MCF 10A (cell line): ENCODE measurements at regions not wholly inside any gene's neighbourhood (a gene's known extent, or its start where the extent isn't known, plus 50 kb on each side); places are given as distances from the start of the nearest gene placed in this dataset.

ENCODE experiments used
- BruUV-seq: library from RNA; stranded (reverse); fragments of 400-500 nt; replicated peaks from 2 replicates; lab custom pipeline; 2021; lab: Mats Ljungman, UMichigan
- CTCF ChIA-PET: fragments of 300-600 bp; sonication (Branson Sonifier 250); formaldehyde crosslinking; extraction: SDS; loops from one replicate; lab custom pipeline; 2021; ENCODE audit warnings: antibody characterized with exemption, inconsistent platforms; lab: Yijun Ruan, JAX
- POLR2A ChIA-PET: fragments of 300-600, 350-650 bp; sonication (Branson Sonifier 250); formaldehyde crosslinking; extraction: SDS; loops from one replicate; lab custom pipeline; 2020; ENCODE audit warnings: antibody characterized with exemption, inconsistent platforms; lab: Yijun Ruan, JAX
- DNase-seq: peaks from one replicate; pipeline ENCODE4 v3.0.0-alpha.2; 2018; ENCODE audit not compliant: unreplicated experiment
- H3K27ac Mint-ChIP-seq: one replicate; pipeline ENCODE4 v1.8.0; 2022; ENCODE audit warnings: mild to moderate bottlenecking, low read depth, mixed read lengths; ENCODE audit not compliant: unreplicated experiment
- H3K27me3 Mint-ChIP-seq: one replicate; pipeline ENCODE4 v1.8.0; 2022; ENCODE audit warnings: mixed read lengths; ENCODE audit not compliant: insufficient read depth, unreplicated experiment
- H3K36me3 Mint-ChIP-seq: one replicate; pipeline ENCODE4 v1.8.0; 2022; ENCODE audit warnings: mild to moderate bottlenecking, moderate library complexity, mixed read lengths; ENCODE audit not compliant: insufficient read depth, unreplicated experiment
- H3K4me1 Mint-ChIP-seq: one replicate; pipeline ENCODE4 v1.8.0; 2022; ENCODE audit warnings: mixed read lengths; ENCODE audit not compliant: insufficient read depth, unreplicated experiment
- H3K4me3 Mint-ChIP-seq: one replicate; pipeline ENCODE4 v1.8.0; 2022; ENCODE audit warnings: mild to moderate bottlenecking, moderate library complexity, mixed read lengths; ENCODE audit not compliant: unreplicated experiment
- H3K9me3 Mint-ChIP-seq: one replicate; pipeline ENCODE4 v1.8.0; 2022; ENCODE audit warnings: mixed read lengths; ENCODE audit not compliant: unreplicated experiment
- intact Hi-C: fragments of 100-400 bp; cut with micrococcal nuclease; formaldehyde crosslinking; loops from 2 replicates; pipeline ENCODE4 v1.14.1; 2022
- TF ChIP-seq, protein P1 (sequence below): fragments of 200-600 bp; IDR thresholded peaks from one replicate; pipeline ENCODE4 v1.8.0; 2022; ENCODE audit warnings: antibody characterized with exemption, mild to moderate bottlenecking; ENCODE audit not compliant: unreplicated experiment

DNA sequence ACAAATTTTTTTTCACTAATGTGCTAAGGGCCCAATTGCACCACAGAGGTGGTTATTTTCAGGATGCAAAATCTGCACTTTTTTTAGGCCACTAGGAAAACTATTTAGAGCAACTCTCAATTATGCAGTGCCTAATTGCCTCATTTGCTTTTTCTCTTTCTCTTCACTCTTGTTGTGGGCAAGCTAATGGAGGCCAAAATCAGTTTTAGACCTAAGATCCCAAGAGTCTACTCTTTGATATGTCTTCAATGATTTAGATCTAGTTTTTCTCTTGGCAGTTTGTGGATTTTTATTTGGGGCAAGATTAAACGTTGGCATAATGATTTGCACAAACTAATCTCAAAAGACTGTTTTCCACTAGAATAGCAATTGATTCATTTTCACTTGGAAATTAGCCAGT, 1996.9 kb downstream of the LRRC4C start:
- Mint-ChIP-seq H3K4me1 (no peaks in the 10 kb centered on the region), H3K9me3 (peaks cover 7% of the 10 kb centered on the region), H3K27ac (no peak overlapping the region), H3K27me3 (no peaks in the 10 kb centered on the region), H3K36me3 (no peaks in the 10 kb centered on the region), H3K4me3 (no peak overlapping the region)
- TF ChIP-seq, protein P1, sequence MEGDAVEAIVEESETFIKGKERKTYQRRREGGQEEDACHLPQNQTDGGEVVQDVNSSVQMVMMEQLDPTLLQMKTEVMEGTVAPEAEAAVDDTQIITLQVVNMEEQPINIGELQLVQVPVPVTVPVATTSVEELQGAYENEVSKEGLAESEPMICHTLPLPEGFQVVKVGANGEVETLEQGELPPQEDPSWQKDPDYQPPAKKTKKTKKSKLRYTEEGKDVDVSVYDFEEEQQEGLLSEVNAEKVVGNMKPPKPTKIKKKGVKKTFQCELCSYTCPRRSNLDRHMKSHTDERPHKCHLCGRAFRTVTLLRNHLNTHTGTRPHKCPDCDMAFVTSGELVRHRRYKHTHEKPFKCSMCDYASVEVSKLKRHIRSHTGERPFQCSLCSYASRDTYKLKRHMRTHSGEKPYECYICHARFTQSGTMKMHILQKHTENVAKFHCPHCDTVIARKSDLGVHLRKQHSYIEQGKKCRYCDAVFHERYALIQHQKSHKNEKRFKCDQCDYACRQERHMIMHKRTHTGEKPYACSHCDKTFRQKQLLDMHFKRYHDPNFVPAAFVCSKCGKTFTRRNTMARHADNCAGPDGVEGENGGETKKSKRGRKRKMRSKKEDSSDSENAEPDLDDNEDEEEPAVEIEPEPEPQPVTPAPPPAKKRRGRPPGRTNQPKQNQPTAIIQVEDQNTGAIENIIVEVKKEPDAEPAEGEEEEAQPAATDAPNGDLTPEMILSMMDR, result no peak
- CTCF ChIA-PET, result no interaction called here
- no peak for DNase-seq
- POLR2A ChIA-PET, result no interaction called here
- BruUV-seq, result no TSS peak
- intact Hi-C loops, result no loop called here

DNA sequence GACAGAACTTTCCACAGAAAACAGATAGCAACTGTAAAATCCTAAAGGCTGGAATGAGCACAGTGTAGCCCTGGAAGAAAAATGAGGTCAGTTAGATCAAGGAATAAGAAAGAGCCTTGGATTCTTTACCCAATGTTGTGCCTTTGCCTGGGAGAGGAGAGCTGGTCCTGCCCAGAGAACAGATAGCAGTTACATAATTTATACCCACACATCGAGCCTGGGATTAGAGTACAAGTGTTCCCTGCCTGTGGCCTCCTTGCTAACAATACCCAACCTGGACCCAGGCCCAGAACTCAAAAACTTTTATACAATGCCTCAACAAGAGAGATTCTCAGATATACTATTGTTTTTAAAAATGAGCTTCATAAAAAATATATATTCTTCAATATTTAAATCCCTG, 1998.4 kb downstream of the LRRC4C start:
- Mint-ChIP-seq H3K4me1 (no peaks in the 10 kb centered on the region), H3K27me3 (no peaks in the 10 kb centered on the region), H3K9me3 (peaks cover 7% of the 10 kb centered on the region), H3K27ac (no peak overlapping the region), H3K4me3 (no peak overlapping the region), H3K36me3 (no peaks in the 10 kb centered on the region)
- no peak for DNase-seq
- intact Hi-C loops, result no loop called here
- POLR2A ChIA-PET, result no interaction called here
- no TSS peak for BruUV-seq
- CTCF ChIA-PET, result no interaction called here
- TF ChIP-seq, protein P1, result no peak

DNA sequence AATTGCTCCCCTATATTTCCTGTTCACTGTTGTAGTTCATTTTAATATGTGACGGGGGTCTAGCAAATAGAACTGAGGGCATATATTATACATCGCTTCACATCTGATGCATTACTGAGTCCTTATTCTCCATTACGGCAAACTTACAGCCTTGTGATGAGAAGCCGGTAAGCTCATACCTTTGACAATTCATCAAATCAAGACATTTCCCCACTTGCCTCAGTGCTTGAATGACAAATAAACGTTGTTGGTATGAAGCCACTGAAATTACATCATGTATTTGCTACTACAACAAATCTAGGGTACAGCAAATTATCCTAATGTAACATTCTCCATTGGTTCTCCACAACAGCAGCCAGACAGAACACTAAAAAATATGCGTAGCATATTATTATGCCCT, 1999.8 kb downstream of the LRRC4C start:
- H3K4me1 Mint-ChIP-seq, result no peaks in the 10 kb centered on the region
- peaks cover 7% of the 10 kb centered on the region for H3K9me3 Mint-ChIP-seq
- no peak overlapping the region for H3K4me3 Mint-ChIP-seq
- H3K27me3 Mint-ChIP-seq, result no peaks in the 10 kb centered on the region
- no peak overlapping the region for H3K27ac Mint-ChIP-seq
- ChIA-PET POLR2A (no interaction called here), CTCF (no interaction called here)
- H3K36me3 Mint-ChIP-seq, result no peaks in the 10 kb centered on the region
- no TSS peak for BruUV-seq
- no peak for DNase-seq
- intact Hi-C loops, result no loop called here
- TF ChIP-seq, protein P1, result no peak

DNA sequence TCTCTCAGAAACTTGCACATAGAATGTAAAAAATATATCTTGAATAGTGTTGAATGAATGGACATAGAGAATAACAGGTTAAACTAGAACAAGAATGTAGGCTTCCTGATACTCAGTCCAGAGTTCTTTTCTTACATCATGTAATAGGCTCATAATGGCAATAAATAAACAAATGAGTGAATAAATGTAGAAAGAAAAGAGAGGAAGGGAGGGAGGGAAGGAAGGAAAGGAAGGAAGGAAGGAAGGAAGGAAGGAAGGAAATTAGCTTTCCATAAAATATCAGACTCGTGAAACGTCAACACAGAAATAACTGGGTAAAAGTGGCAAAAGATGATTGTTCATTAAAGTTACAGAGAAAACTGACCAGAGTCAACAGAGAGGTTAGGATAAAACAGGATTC, 2001.0 kb downstream of the LRRC4C start:
- no peaks in the 10 kb centered on the region for H3K36me3 Mint-ChIP-seq
- DNase-seq, result no peak
- H3K4me3 Mint-ChIP-seq, result no peak overlapping the region
- POLR2A ChIA-PET, result no interaction called here
- intact Hi-C loops, result no loop called here
- TF ChIP-seq, protein P1, result no peak
- CTCF ChIA-PET, result no interaction called here
- H3K27ac Mint-ChIP-seq, result no peak overlapping the region
- peaks cover 7% of the 10 kb centered on the region for H3K9me3 Mint-ChIP-seq
- no TSS peak for BruUV-seq
- H3K4me1 Mint-ChIP-seq, result no peaks in the 10 kb centered on the region
- H3K27me3 Mint-ChIP-seq, result no peaks in the 10 kb centered on the region
